K562 (cell line): ENCODE measurements at regions not wholly inside any gene's neighbourhood (a gene's known extent, or its start where the extent isn't known, plus 50 kb on each side); places are given as distances from the start of the nearest gene placed in this dataset.

ENCODE experiments used
- SOX6 ChIP-seq: fragments of 450-650 bp; IDR thresholded peaks from 2 replicates; pipeline ENCODE4 v1.6.1; 2014; ENCODE audit warnings: mild to moderate bottlenecking
- TF ChIP-seq, protein P1 (sequence below), 2 experiments: fragments of 450-650 bp in 1 of 2; sonication (generic) in 1 of 2; formaldehyde crosslinking in 1 of 2; IDR thresholded peaks; 2 replicates each; pipeline versions ENCODE4 v1.7.1 to v1.9.0; 2016 to 2022; ENCODE audit warnings: inconsistent platforms in 1 of 2, mild to moderate bottlenecking in 1 of 2, missing genetic modification reagents in 1 of 2

DNA sequence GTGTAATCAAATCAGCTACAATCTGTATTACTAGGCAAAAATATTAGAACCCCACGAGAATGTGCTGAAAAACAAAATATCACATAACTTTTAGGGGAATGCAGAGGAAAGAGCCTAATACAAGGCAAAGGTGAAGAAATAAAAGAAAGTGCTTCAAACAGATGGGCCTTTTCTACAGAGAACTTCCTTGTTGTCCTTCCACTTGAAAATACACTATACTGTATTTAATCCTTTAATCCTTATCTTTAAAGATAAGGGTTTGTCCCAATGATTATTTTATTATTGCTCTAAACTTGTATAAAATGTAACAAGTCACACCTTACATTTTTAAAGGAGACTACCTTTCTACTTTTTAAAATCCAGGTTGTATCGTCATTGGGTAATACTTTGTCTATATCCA is 296.5 kb downstream of the NDFIP2 start (continued):
- TF ChIP-seq, protein P1, sequence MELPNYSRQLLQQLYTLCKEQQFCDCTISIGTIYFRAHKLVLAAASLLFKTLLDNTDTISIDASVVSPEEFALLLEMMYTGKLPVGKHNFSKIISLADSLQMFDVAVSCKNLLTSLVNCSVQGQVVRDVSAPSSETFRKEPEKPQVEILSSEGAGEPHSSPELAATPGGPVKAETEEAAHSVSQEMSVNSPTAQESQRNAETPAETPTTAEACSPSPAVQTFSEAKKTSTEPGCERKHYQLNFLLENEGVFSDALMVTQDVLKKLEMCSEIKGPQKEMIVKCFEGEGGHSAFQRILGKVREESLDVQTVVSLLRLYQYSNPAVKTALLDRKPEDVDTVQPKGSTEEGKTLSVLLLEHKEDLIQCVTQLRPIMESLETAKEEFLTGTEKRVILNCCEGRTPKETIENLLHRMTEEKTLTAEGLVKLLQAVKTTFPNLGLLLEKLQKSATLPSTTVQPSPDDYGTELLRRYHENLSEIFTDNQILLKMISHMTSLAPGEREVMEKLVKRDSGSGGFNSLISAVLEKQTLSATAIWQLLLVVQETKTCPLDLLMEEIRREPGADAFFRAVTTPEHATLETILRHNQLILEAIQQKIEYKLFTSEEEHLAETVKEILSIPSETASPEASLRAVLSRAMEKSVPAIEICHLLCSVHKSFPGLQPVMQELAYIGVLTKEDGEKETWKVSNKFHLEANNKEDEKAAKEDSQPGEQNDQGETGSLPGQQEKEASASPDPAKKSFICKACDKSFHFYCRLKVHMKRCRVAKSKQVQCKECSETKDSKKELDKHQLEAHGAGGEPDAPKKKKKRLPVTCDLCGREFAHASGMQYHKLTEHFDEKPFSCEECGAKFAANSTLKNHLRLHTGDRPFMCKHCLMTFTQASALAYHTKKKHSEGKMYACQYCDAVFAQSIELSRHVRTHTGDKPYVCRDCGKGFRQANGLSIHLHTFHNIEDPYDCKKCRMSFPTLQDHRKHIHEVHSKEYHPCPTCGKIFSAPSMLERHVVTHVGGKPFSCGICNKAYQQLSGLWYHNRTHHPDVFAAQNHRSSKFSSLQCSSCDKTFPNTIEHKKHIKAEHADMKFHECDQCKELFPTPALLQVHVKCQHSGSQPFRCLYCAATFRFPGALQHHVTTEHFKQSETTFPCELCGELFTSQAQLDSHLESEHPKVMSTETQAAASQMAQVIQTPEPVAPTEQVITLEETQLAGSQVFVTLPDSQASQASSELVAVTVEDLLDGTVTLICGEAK (IDR thresholded peaks at IDR 0.05): no peak
- TF ChIP-seq, protein P1 (CRISPR knock-in tag; IDR thresholded peaks at IDR 0.05): no peak
- no peak for TF ChIP-seq SOX6
